Spleen (tissue), 11 donors: ENCODE measurements at regions not wholly inside any gene's neighbourhood (a gene's known extent, or its start where the extent isn't known, plus 50 kb on each side); places are given as distances from the start of the nearest gene placed in this dataset.
"Not testable (repeated sequence)": the region's sequence is repeated elsewhere in the genome, so short reads cannot be mapped to it uniquely, and the experiment has no call there.

Experiments
- DNase-seq: peaks from one replicate; pipeline ENCODE4 v3.0.0-alpha.2; 2020
- H3K27ac ChIP-seq, 8 donors: fragments of 200-600 bp; sonication (generic) in 7 of 8; 1 replicate in 4 of 8; 2 replicates in 4 of 8; pipeline versions ENCODE4 v1.5.0 to v1.8.0; 2016 to 2021; ENCODE audit warnings: inconsistent platforms in 4 of 8, mild to moderate bottlenecking in 4 of 8, moderate library complexity in 1 of 8
- H3K27me3 ChIP-seq, 7 donors: fragments of 200-600 bp; sonication (generic) in 6 of 7; replicated peaks in 1 of 7; 1 replicate in 4 of 7; 2 replicates in 3 of 7; pipeline versions ENCODE4 v1.5.0 to v1.8.0; 2016 to 2021; ENCODE audit warnings: inconsistent platforms in 3 of 7, mild to moderate bottlenecking in 1 of 7
- H3K36me3 ChIP-seq, 6 donors: fragments of 200-600 bp; sonication (generic) in 5 of 6; 1 replicate in 4 of 6; 2 replicates in 2 of 6; pipeline versions ENCODE4 v1.5.0 to v1.8.0; 2016 to 2021; ENCODE audit warnings: inconsistent platforms in 2 of 6
- H3K4me1 ChIP-seq, 6 donors: fragments of 200-600 bp; sonication (generic) in 5 of 6; 1 replicate in 3 of 6; 2 replicates in 3 of 6; pipeline versions ENCODE4 v1.5.0 to v1.8.0; 2016 to 2021; ENCODE audit warnings: inconsistent platforms in 3 of 6
- H3K4me3 ChIP-seq, 8 donors: fragments of 200-600 bp; sonication (generic) in 7 of 8; 1 replicate in 4 of 8; 2 replicates in 4 of 8; pipeline versions ENCODE4 v1.5.0 to v1.8.0; 2016 to 2021; ENCODE audit warnings: inconsistent platforms in 4 of 8, mild to moderate bottlenecking in 4 of 8, moderate library complexity in 2 of 8
- H3K9me3 ChIP-seq, 8 donors: fragments of 200-600 bp; sonication (generic) in 7 of 8; 1 replicate in 4 of 8; 2 replicates in 4 of 8; pipeline versions ENCODE4 v1.5.0 to v1.8.0; 2016 to 2021; ENCODE audit warnings: inconsistent platforms in 4 of 8
- POLR2A ChIP-seq, 3 donors: fragments of 450-650 bp; IDR thresholded peaks; one replicate each; pipeline ENCODE4 v1.5.1; 2017; ENCODE audit warnings: antibody characterized with exemption in 3 of 3, mild to moderate bottlenecking in 1 of 3
- POLR2AphosphoS5 ChIP-seq, 3 donors: sonication (generic); formaldehyde crosslinking; IDR thresholded peaks; one replicate each; pipeline ENCODE4 v1.5.1; 2017; ENCODE audit warnings: antibody characterized with exemption in 3 of 3
- WGBS, 5 donors: extraction: QIAGEN DNeasy Blood & Tissue Kit in 3 of 5; methylation state at CpG; one replicate each; pipeline versions ENCODE4 v1.1.5 to v1.1.7; 2013 to 2018; 5-methylcytosine and 5-hydroxymethylcytosine counted together
- intact Hi-C: fragments of 100-400 bp; cut with DNase I; formaldehyde crosslinking; loops from one replicate; pipeline ENCODE4 v1.15.0; 2023; ENCODE audit warnings: low total_unique reads
- TF ChIP-seq, protein P1 (sequence below), 11 experiments: fragments of 200-600 bp in 7 of 11; fragments of 450-650 bp in 4 of 11; sonication (generic) in 4 of 11; IDR thresholded peaks in 8 of 11; conservative IDR thresholded peaks in 3 of 11; 1 replicate in 7 of 11; 2 replicates in 4 of 11; pipeline versions ENCODE4 v1.4.0 to v1.8.0; 2016 to 2021; ENCODE audit warnings: antibody characterized with exemption in 11 of 11, inconsistent platforms in 4 of 11, mild to moderate bottlenecking in 1 of 11
- donor health status: healthy with polysubstance abuse.
- donor health status: DM: no; HTN: no; CAD: no; lungs with moderate emphysema.
- donor health status: DM: no; HTN: no; CAD: no.
- donor health status: Bipolar disorder and iron deficiency.
- donor health status: healthy.
- donor health status: DM: no; HTN: no; CAD: no.
- donor health status: DM: yes; HTN: yes; CAD: no.

GRCh38 chr10:78464856-78465267 is 431.2 kb downstream of the RPS24 start:
- H3K27ac ChIP-seq = no peak overlapping the region
- peak; percentile 66 for DNase-seq
- no peak for TF ChIP-seq POLR2AphosphoS5 (IDR thresholded peaks at IDR 0.05)
- TF ChIP-seq POLR2A (IDR thresholded peaks at IDR 0.05) = no peak
- TF ChIP-seq, protein P1, sequence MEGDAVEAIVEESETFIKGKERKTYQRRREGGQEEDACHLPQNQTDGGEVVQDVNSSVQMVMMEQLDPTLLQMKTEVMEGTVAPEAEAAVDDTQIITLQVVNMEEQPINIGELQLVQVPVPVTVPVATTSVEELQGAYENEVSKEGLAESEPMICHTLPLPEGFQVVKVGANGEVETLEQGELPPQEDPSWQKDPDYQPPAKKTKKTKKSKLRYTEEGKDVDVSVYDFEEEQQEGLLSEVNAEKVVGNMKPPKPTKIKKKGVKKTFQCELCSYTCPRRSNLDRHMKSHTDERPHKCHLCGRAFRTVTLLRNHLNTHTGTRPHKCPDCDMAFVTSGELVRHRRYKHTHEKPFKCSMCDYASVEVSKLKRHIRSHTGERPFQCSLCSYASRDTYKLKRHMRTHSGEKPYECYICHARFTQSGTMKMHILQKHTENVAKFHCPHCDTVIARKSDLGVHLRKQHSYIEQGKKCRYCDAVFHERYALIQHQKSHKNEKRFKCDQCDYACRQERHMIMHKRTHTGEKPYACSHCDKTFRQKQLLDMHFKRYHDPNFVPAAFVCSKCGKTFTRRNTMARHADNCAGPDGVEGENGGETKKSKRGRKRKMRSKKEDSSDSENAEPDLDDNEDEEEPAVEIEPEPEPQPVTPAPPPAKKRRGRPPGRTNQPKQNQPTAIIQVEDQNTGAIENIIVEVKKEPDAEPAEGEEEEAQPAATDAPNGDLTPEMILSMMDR (IDR thresholded peaks at IDR 0.05 in 8 of 11, conservative IDR thresholded peaks at IDR 0.05 in 3 of 11) = no peak
- 72 to 82% (median 78%) methylated on average over 13 of the region's 13 CpGs for WGBS, 5 donors
- no peaks in the 10 kb centered on the region for H3K36me3 ChIP-seq
- no peaks in the 10 kb centered on the region for H3K4me1 ChIP-seq
- intact Hi-C loops = no loop called here
- H3K27me3 ChIP-seq = no peaks in the 10 kb centered on the region
- no peaks in the 10 kb centered on the region for H3K9me3 ChIP-seq
- H3K4me3 ChIP-seq = no peak overlapping the region

DNA sequence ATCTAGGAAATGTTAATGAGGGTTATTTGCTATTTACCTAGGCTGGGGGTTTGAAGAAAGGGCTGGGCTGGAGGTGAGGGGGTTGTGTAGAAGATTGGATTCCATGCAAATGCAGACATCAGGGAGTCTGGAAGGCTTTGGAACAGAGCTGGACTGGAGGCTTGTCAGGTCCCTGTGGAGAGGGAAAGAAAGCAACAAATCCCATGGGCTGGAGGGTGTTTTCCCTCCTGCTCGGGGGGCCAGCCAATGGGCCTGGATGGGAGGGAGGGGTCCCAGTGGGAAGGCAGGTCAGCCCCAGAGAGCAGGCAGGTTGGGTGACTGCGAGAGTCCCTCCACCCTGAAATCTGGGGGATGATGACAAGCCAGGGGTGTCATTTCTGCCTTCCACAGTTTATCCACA is 431.8 kb downstream of the RPS24 start:
- WGBS, 5 donors = 67 to 92% (median 83%) methylated on average over 1 to 2 of the region's 2 CpGs
- Histone ChIP-seq H3K27me3 (no peaks in the 10 kb centered on the region), H3K4me1 (no peaks in the 10 kb centered on the region), H3K27ac (no peak overlapping the region), H3K4me3 (no peak overlapping the region), H3K9me3 (no peaks in the 10 kb centered on the region), H3K36me3 (no peaks in the 10 kb centered on the region)
- intact Hi-C loops = no loop called here
- TF ChIP-seq POLR2A (IDR thresholded peaks at IDR 0.05) = no peak
- TF ChIP-seq, protein P1 (IDR thresholded peaks at IDR 0.05 in 8 of 11, conservative IDR thresholded peaks at IDR 0.05 in 3 of 11) = no peak
- TF ChIP-seq POLR2AphosphoS5 (IDR thresholded peaks at IDR 0.05) = no peak
- DNase-seq = no peak

- 82 to 94% (median 85%) methylated on average over 5 to 7 of the region's 7 CpGs for WGBS, 5 donors
- H3K36me3 ChIP-seq = no peaks in the 10 kb centered on the region
- H3K9me3 ChIP-seq = no peaks in the 10 kb centered on the region
- H3K27ac ChIP-seq = peak overlapping the region in 2 of 8 donors; percentile 18 to 24
- no peak overlapping the region for H3K4me3 ChIP-seq
- peaks cover 0 to 5% (median 0%) of the 10 kb centered on the region in 6 donors for H3K4me1 ChIP-seq
- H3K27me3 ChIP-seq = no peaks in the 10 kb centered on the region
- TF ChIP-seq, protein P1 (IDR thresholded peaks at IDR 0.05 in 8 of 11, conservative IDR thresholded peaks at IDR 0.05 in 3 of 11) = no peak
- TF ChIP-seq POLR2AphosphoS5 (IDR thresholded peaks at IDR 0.05) = no peak
- no peak for TF ChIP-seq POLR2A (IDR thresholded peaks at IDR 0.05)
- DNase-seq = no peak
- intact Hi-C loops = no loop called here
These were observed 433.9 kb downstream of the RPS24 start for GRCh38 chr10:78467496-78468106.

GRCh38 chr10:78468731-78469130 is 435.1 kb downstream of the RPS24 start:
- H3K9me3 ChIP-seq, H3K4me1 ChIP-seq, DNase-seq, H3K27ac ChIP-seq, H3K27me3 ChIP-seq, H3K36me3 ChIP-seq, H3K4me3 ChIP-seq, intact Hi-C loops: not testable (repeated sequence)
- WGBS, 5 donors = 91 to 100% (median 95%) methylated on average over 4 to 26 of the region's 26 CpGs; no CpG with 5 or more reads in 1 of the 5 donors
